EL (cell line): ENCODE measurements at regions not wholly inside any gene's neighbourhood (a gene's known extent, or its start where the extent isn't known, plus 50 kb on each side); places are given as distances from the start of the nearest gene placed in this dataset.
"Not testable (repeated sequence)": the region's sequence is repeated elsewhere in the genome, so short reads cannot be mapped to it uniquely, and the experiment has no call there.

Source experiments
- DNase-seq: peaks from one replicate; pipeline ENCODE4 v3.0.0-alpha.2; 2016

DNA sequence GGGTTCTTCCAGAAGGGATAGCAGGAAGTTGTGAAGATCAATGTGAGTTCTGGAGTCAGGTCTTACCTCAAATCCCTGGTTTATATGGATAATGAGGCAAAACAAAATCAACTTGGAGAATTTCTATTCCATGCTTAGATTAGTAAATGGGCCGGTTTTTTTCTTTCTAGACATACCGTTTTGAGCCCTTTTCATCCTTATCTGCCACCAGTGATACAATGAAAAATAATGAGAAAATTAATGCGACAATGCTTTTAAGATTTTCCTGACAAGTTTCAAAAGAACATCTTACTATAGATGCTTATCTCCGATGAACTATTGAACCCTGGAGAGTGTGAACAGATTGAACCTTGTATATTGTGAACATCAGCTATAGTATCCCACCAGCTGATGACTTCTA lies 262.7 kb downstream of the BTG1 start:
- DNase-seq: no peak

DNA sequence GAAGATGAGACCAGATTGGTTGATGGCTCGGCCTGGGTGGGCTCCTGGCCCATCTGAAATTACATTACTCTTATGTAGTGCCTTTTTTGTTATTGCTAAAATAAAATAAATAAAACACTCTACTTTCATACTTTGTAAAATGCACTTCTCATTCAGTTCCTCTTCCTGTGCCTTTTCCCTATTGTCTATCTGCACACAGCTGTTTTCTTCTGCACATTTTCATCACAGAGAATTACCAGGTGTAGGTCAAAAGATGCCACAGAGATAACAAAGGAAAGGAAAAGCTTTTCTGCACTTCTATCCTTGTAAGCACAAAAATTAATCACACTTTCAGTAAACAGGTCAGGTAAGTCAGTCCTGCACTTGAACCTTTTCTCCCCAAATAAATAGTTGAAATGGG lies 265.1 kb downstream of the BTG1 start:
- DNase-seq: no peak

DNA sequence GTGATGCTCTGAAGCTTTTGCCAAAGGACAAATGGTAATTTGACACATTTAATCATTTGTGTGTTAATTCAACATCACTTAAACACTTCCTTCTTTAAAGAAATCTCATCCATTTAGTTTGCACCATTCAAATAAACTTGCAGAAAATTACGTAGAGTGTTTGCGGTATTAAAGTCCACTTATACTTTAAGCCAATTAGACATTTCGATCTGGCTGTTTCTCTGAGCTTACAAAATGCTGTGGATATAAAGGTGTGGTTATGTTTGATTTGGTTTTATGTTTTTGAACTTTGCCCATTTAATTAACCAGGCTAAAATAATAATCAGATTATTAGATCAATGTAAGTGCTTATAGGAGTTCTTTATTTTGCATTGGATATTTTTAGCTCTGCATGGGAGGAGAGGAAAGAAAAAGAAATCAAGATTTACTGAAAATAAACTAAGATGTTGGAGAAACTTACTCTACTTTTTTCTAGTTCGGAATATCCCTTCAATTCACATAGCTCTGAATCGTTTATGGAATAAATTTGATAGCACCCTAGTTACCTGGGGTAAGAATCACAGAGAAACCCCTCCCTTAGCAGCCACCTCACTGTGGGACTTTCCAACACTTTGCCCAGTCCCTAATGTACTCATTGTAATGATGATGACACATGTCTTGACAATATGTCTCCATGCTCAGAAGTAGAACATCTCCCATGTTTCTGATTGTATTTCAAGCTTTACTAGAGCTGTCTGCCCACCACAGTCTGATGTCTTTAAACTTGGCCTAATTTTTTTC lies 268.0 kb downstream of the BTG1 start:
- DNase-seq: no peak

DNA sequence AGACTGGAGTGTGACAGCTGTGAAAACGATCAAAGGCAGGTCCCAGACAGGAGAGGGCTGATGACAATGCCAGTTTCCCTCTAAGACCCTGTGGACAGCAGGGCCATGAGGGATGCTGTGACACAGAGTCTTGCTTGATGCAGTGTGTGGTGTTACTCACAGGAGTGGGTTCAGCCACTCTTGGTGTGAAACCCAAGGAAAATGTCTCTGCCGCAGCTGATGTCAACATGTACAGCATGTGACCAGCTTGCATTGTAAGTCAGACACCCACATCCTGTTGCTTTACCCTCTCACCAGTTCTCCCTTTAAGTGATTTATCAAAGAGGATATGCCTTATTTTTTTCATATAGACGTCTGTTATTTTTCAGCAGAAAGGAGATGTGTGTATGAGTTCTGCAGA lies 268.6 kb downstream of the BTG1 start:
- peak; percentile 9 for DNase-seq

DNA sequence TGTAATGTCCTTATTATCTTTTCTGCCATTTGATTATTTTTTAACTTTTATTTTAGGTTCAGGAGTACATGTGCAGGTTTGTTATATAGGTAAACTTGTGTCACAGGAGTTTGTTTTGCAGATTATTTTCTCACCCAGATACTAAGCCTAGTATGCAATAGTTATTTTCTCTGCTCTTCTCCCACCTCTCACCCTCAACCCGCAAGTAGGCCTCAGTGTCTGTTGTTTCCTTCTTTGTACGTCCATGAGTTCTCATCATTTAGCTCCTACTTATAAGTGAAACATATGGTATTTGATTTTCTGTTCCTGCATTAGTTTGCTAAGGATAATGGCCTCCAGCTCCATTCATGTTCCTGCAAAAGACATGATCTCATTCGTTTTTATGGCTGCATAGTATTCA lies 270.0 kb downstream of the BTG1 start:
- not testable (repeated sequence) for DNase-seq

DNA sequence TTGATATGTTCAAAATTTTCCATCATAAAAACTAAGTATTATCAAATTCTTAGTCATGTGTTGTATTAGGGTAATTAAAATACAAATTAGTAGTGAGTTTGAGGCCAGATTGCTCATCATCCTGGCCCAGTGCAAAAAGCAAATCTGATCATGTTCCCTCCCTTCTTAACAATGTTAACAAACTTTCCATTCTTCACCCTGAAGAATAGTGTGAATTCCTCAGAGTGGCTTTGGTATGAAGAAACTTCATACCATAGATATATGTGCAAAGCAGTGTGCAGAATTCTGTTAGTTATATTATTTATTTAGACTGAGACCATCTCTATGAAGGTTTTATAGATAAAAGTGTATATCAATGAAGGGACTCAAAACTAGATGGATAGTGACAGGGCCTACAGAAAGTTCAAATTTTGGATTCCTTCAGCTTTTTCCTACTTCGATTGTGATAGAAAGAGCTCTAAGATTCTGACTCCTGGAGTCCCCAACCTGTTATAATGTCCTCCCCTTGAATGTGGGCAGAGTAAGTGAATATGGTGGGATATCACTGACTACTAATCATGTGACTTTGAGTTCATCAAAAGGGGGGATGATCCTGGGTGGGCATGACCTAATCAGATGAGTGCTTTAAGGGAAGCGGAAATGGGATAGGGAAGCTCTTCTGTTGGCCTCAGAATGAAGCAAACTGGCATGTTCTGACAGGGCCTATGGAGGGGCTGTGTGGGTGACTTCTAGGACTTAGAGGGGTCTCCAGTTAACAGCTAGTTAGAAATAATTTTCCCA lies 271.4 kb downstream of the BTG1 start:
- no peak for DNase-seq

DNA sequence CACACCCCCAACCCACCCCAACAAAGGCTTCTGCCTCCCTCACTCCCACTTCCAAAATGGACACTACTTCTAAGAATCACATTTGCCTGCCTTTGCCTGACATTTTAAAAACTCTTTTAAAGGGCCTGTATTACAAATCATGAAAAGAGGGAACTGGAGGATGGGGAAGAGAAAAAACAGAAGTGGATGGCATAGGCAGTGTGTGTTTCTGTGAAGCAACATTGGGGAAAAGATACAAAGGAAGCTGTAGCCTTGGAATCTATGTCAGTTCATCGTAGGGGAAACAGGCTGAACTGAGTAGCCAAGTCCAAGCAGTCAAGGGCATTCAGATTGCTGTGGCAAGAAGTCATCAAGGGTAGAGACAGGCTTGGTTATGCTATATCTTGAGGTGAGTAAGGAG lies 273.9 kb downstream of the BTG1 start:
- DNase-seq: no peak

DNA sequence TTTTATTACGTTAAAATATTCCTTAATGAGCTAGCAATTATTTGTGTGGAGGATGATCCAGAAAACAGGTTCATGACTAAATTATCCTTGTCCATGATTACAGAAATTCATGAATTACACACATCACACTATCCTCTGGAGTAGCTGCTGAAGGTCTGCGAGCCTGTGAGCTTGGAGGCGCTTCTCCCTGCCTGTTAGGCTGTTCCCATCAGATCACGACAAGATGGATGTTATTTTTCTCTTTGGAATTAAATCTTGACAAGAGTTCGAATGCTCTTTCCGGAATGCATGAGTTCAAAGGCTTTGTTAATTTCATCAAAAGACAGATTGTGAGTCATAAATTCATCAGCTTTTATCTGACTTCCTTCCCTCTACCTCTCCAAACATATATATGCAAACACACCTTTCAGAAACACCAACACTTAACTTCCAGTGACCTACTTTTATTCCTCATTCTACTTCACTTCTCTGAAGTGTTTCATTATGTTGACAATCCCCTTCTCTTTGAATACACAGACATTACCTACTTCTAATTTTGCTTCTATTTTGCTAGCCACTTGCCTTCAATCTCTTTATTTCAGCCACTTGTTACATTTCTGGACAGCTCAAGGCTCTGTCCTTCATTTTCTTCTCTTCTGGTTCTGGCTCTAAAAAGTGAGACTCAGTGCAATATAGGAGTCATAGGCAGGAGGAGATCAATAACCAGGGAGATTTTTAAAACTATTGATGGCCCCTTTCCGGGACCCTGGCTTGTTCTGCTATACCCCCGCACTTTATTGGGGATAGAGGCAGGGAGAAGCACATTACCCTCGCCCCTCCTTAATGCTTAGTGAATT lies 274.6 kb downstream of the BTG1 start:
- no peak for DNase-seq

DNA sequence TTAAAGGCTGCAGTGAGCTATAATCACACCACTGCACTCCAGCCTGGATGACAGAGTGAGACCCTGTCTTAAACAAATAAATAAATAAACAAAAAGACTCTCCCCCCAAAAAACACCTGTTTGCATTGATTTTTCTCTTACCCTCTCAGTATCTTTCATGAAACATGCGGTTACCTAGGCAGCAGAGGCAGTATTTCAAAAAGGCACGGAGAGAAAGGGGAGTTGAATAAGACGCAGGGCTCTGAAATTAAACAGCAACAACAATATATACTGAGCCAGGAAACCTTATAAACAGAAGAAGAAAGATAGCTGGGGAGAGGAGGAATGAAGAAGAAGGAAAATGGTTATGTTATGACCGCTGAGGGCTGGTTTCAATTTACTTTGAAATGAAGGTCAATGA lies 277.6 kb downstream of the BTG1 start:
- no peak for DNase-seq

DNA sequence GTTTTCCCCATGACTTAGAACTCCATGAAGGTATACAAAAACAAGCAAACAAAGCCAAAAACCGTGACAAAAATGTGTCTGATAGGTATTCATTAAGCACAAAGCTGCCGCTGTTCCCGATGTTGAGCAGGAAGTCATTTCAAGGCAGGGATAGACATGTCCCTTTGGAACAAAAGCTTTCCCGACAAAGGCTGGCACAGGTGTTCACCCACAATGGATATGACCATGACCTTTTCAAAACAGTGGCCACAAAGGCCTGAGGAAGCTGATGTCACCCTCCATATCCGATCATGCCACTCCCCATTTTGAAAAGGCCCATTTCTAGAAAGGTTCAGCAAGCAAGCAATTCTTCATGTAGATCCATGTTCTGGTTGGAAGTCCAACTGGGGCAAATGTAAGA lies 279.1 kb downstream of the BTG1 start:
- no peak for DNase-seq

DNA sequence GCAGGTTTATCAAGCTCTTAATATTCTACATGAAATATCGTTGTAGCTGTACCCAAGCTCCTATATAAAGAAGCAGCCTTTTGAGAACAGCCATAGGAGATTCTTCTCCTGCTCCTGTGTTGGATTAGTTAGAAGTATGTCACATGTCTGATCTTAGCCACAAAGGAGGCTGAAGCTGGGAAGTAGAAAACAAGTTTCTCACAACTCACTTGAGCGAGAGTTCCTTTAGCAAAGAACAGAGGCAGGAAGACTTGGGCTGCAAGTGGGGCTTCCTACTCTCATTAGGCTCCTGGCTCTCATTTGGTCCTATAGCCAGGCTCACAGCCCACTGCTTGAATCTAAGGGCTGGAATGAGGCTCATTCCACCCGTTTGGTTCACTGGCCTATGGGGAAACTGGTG lies 281.9 kb downstream of the BTG1 start:
- DNase-seq: no peak

DNA sequence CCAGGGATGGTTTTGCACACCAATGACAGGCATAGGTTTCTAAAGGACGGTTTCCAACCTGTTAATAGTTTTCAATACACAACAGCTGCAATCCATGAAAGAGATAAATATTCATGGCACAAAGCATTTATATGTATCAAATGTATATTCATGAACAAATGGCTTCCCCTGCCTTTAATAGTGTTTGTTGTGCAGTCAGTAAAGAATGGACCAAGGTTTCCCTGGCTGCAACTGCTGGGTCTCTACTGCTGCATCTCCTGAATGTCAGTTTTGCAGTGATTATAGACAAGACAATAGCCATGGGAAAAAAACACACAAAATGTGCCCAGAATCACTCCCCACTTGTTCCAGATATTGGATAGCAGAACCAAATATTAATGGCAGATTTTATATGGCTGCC lies 284.1 kb downstream of the BTG1 start:
- DNase-seq: no peak

DNA sequence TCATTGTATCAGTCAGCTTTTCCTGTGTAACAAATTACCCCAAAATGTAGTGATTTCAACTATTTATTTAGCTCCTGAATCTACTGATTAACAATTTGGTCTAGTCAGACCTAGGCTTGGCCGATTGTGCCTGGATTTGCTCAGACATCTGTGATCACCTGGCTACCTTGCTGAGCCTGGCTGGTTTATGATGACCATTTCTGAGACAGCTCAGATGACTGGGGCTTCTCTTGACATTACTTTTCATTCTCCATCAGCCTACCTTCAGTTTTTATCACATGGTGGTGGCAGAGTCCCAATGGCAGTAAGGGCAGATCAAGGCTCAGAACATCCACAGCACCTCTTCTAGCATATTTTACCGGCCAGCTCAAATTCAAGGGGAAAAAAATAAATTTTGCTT lies 286.3 kb downstream of the BTG1 start:
- no peak for DNase-seq

DNA sequence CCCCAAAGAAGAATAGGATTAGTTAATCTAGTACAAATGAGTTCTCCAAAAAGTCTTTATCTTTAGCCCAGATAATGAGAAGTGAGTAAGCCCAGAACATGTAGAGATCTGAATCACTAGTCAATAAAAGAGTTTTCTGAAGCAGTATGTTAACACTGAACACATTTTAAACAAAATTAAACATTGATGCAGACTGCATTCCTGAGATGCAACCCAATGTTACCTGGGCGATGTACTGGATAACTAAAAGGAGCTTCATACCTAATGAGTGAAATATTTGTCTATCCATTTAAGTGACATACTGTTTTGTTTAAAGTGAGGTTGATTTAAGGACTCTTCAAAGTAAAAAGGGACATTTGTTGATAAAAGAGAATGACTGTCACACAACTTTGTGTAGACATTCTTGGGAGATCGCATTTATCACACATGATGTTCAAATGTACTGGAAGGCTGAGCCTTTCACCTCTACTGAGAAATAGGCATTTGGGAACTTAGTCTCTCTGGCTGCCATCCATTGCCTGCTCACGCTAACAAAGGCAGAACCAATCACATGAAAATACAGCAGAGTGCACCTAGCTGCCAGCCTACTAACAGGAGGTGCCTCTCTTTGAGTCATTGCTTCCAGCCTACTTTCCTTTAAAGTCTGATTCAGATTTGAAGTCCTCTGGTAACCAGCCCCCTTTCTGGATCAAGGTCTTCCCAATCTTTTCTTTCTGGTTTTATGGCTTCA lies 287.7 kb downstream of the BTG1 start:
- DNase-seq: no peak

DNA sequence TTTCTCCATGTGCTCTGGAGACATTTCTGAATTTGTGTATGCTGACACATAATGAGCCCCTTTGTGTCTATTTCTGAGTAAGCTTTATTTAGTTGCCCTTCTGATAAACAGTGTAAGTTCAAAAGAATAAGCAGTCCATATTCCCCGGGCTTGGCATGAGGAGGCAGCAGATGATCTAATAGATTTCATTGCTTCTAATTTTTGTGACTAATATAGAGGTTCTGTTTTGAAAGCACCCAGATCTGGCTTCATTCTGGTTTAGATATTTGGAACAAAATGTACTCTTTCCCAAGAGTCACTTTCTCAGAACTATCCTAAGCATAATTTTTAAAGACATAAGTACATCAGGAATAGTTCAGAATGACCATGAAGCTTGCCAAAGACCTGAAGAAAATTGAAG lies 290.9 kb downstream of the BTG1 start:
- DNase-seq: peak; percentile 2

DNA sequence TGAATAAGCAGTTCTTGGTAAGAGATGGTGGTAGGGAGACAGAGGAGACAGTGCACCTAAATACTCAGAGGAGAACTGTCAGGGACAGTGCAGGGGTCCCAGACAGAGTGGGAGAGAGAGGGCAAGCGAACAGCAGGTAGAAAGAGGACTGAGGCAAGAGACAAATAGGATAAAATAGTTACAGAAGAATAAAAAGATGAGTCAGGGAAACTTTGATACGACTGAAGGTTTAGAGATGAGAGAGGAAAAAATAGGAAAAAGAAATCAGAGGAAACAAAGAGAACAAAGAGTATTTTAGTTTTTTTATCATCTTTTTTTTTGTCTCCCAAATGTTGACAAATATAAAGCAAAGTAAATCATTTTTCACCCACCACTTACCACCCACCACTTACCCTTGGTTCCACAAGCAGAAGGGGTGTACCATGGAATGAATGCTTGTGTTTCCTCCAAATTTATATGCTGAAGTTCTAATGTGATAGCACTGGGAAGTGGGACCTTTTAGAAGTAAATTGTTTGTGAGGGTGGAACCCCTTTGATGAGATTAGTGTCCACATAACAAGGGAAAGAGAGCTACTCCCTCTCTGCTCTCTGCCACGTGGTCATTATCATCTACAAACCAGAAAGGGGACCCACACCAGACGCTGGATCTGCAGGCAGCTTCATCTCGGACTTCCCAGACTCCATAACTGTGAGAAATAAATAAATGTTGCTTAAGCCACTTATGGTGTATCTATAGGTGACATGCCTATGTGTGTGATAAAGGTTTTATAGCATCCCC lies 292.1 kb downstream of the BTG1 start:
- DNase-seq: no peak

DNA sequence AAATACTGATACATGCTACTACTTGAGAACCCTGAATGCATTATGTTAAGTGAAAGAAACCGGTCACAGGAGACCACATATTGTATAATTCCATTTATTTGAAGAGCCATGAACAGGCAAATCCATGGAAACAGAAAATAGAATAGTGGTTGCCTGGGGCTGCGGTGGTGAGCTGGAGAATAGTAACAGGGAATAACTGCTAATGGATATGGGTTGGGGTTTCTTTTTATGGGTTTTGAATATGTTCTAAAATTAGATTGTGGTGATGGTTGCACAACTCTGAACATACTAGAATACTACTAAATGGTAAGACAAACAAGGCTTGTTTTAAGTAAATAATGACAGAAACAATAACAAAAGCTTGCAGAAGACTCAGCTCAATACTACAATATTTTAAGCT lies 293.0 kb downstream of the BTG1 start:
- no peak for DNase-seq

DNA sequence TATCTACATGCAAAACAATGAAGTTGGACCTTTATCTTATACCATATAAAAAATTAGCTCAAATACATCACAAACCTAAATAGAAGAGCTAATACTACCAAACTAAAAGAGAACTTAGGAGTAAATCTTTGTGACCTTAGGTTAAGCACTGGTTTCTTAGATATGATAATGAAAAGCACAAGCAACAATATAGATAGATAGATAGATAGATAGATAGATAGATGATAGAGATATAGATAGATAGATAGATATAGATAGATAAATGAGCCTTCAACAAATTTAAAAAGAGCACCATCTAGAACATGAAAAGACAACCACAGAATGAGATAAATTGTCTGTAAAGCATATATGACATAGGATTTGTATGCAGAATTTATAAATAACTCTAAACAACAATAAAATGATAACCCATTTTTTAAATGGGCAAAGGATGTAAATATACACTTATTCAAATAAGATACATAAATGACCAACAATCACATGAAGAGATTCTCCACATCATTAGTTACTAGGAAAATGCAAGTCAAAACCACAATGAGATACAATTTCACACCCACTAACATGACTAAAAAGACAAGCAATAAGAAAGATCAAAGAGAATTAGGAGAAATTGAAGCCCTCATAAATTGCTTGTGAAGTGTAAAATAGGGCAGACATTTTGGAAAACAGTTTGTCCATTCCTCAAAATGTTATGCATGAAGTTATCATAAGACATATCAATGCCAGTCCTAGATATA lies 293.7 kb downstream of the BTG1 start:
- DNase-seq: no peak

DNA sequence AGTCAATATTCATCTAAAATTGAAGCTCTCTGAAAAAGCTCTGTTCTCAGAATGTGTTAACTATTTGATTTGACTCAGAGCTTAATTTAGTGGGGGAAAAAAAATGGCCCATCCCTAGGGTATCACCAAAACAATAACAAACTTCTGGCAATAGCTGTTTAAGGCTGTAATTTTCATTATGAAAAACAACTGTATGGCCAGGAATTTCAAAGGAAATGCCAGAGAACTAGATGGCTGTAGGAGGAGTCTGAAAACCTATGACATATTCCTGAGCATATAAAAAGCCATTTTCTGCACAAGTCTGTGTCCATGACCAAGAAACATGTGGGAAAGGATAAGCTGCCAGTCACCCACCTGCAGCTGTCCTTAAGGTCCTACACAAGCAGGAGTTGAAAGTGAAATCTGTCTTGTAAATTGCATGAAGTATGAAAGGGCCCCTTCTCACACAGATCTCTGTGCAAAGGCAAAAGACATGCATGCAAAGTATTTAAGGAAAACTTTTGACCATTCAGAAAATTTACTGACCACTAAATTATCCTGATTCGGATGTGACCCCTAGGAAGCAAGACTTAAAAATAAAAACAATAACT lies 299.1 kb downstream of the BTG1 start:
- no peak for DNase-seq

DNA sequence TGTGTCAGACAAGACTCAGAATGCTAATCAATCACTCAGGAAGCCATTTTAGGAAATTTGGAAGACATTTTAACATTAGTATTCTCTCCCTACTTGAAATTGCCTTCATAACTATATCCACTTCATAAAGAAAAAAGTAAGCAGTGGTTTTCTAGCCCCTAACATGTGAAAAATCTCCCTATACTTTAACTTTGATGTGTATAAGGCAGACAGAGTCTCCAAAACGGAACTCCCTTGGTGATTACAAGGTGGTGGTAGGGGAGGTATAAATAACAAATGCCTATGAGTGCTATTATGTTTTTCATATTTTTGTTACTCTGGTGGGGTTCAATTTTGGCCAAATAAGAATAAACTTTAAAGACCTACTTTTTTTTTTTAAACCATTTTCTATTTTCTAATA lies 300.3 kb downstream of the BTG1 start:
- no peak for DNase-seq

DNA sequence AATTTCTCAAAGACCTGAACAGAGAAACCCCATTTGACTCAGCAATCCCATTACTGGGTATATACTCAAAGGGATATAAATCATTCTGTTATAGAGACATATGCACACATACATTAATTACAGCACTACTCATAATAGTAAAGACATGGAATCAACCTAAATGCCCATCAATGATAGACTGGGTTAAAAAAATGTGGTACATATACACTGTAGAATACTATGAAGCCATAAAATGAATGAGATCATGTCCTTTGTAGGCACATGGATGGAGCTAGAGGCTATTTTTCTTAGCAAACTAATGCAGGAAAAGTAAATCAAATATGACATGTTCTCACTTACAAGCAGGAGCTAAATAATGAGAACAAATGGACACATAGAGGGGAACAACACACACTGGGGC lies 303.8 kb downstream of the BTG1 start:
- no peak for DNase-seq
